Liver (tissue), 7 donors: ENCODE measurements at regions not wholly inside any gene's neighbourhood (a gene's known extent, or its start where the extent isn't known, plus 50 kb on each side); places are given as distances from the start of the nearest gene placed in this dataset.

Experiments
- DNase-seq: peaks from one replicate; pipeline ENCODE4 v3.0.0-alpha.2; 2017; ENCODE audit warnings: low spot score
- H3K27ac ChIP-seq, 2 donors: one replicate each; pipeline ENCODE4 v1.7.0; 2013; ENCODE audit warnings: inconsistent platforms in 2 of 2, low read length in 2 of 2, control low read depth in 1 of 2, low read depth in 1 of 2, mild to moderate bottlenecking in 1 of 2
- H3K27me3 ChIP-seq, 4 donors: one replicate each; pipeline versions ENCODE4 v1.6.1 to v1.7.0; 2013; ENCODE audit warnings: low read length in 3 of 4, inconsistent platforms in 1 of 4, mild to moderate bottlenecking in 1 of 4, moderate library complexity in 1 of 4; ENCODE audit not compliant: control insufficient read depth in 4 of 4, insufficient read depth in 4 of 4
- H3K36me3 ChIP-seq, 4 donors: one replicate each; pipeline versions ENCODE4 v1.6.1 to v1.7.0; 2013; ENCODE audit warnings: low read length in 3 of 4, mild to moderate bottlenecking in 3 of 4, low read depth in 1 of 4, moderate library complexity in 1 of 4; ENCODE audit not compliant: control insufficient read depth in 4 of 4, insufficient read depth in 3 of 4
- H3K4me1 ChIP-seq, 4 donors: one replicate each; pipeline versions ENCODE4 v1.6.1 to v1.7.0; 2013; ENCODE audit warnings: low read length in 3 of 4, mild to moderate bottlenecking in 3 of 4, moderate library complexity in 1 of 4; ENCODE audit not compliant: control insufficient read depth in 4 of 4, insufficient read depth in 4 of 4
- H3K4me3 ChIP-seq, 3 donors: one replicate each; pipeline versions ENCODE4 v1.6.1 to v1.7.0; 2013; ENCODE audit warnings: low read length in 3 of 3, control low read depth in 1 of 3, low read depth in 1 of 3, mild to moderate bottlenecking in 1 of 3
- H3K9ac ChIP-seq, 2 donors: one replicate each; pipeline ENCODE4 v1.7.0; 2013; ENCODE audit warnings: low read length in 2 of 2, mild to moderate bottlenecking in 2 of 2, moderate library complexity in 2 of 2, control low read depth in 1 of 2, low read depth in 1 of 2
- H3K9me3 ChIP-seq, 4 donors: one replicate each; pipeline versions ENCODE4 v1.6.1 to v1.7.0; 2013; ENCODE audit warnings: low read length in 3 of 4; ENCODE audit not compliant: control insufficient read depth in 4 of 4
- ATF3 ChIP-seq: IDR thresholded peaks from 2 replicates; pipeline ENCODE4 v1.6.1; 2016; ENCODE audit warnings: antibody characterized with exemption
- EGR1 ChIP-seq, 2 donors: IDR thresholded peaks; 2 replicates each; pipeline ENCODE4 v1.6.1; 2016 to 2018; ENCODE audit warnings: antibody characterized with exemption in 2 of 2, low read depth in 2 of 2
- FOXA1 ChIP-seq: IDR thresholded peaks from 2 replicates; pipeline ENCODE4 v1.6.1; 2016; ENCODE audit warnings: antibody characterized with exemption
- FOXA2 ChIP-seq: IDR thresholded peaks from 2 replicates; pipeline ENCODE4 v1.6.1; 2016; ENCODE audit warnings: antibody characterized with exemption
- HNF4A ChIP-seq, 2 donors: conservative IDR thresholded peaks; 2 replicates each; pipeline ENCODE4 v1.6.1; 2016; ENCODE audit warnings: antibody characterized with exemption in 2 of 2, mild to moderate bottlenecking in 2 of 2
- HNF4G ChIP-seq: IDR thresholded peaks from 2 replicates; pipeline ENCODE4 v1.6.1; 2016; ENCODE audit warnings: antibody characterized with exemption
- JUND ChIP-seq, 2 donors: IDR thresholded peaks; 2 replicates each; pipeline ENCODE4 v1.6.1; 2016; ENCODE audit warnings: antibody characterized with exemption in 2 of 2
- MAX ChIP-seq: IDR thresholded peaks from 2 replicates; pipeline ENCODE4 v1.6.1; 2016; ENCODE audit warnings: antibody characterized with exemption
- NR2F2 ChIP-seq: IDR thresholded peaks from 2 replicates; pipeline ENCODE4 v1.6.1; 2016; ENCODE audit warnings: antibody characterized with exemption
- RAD21 ChIP-seq, 2 donors: IDR thresholded peaks; 2 replicates each; pipeline ENCODE4 v1.6.1; 2016; ENCODE audit warnings: antibody characterized with exemption in 2 of 2, mild to moderate bottlenecking in 2 of 2
- REST ChIP-seq: IDR thresholded peaks from 2 replicates; pipeline ENCODE4 v1.6.1; 2016; ENCODE audit warnings: antibody characterized with exemption, mild to moderate bottlenecking
- RXRA ChIP-seq, 2 donors: IDR thresholded peaks; 2 replicates each; pipeline ENCODE4 v1.6.1; 2017 to 2018; ENCODE audit warnings: antibody characterized with exemption in 2 of 2, mild to moderate bottlenecking in 1 of 2
- SP1 ChIP-seq: IDR thresholded peaks from 2 replicates; pipeline ENCODE4 v1.6.1; 2018; ENCODE audit warnings: antibody characterized with exemption, mild to moderate bottlenecking
- TAF1 ChIP-seq: conservative IDR thresholded peaks from 2 replicates; pipeline ENCODE4 v1.6.1; 2016; ENCODE audit warnings: antibody characterized with exemption, mild to moderate bottlenecking
- WGBS: extraction: QIAGEN DNeasy Blood & Tissue Kit; methylation state at CpG from one replicate; pipeline ENCODE4 v1.1.7; 2013; 5-methylcytosine and 5-hydroxymethylcytosine counted together
- donor health status: healthy.
- donor health status: healthy.
- donor health status: healthy.
- donor health status: healthy.

- Histone ChIP-seq H3K27me3 (no peaks in the 10 kb centered on the region), H3K4me1 (no peaks in the 10 kb centered on the region), H3K36me3 (no peaks in the 10 kb centered on the region), H3K4me3 (no peak overlapping the region), H3K9me3 (no peaks in the 10 kb centered on the region), H3K9ac (no peak overlapping the region), H3K27ac (no peak overlapping the region)
- TF ChIP-seq RXRA (IDR thresholded peaks at IDR 0.05), result no peak
- no peak for DNase-seq
- 82% methylated on average over 7 of the region's 7 CpGs for WGBS
Measured at GRCh38 chr6:109296971-109297372, 85.3 kb downstream of the CD164 start.

- H3K4me1 ChIP-seq, result no peaks in the 10 kb centered on the region
Measured at GRCh38 chr6:109296452-109296851, 85.8 kb downstream of the CD164 start.

GRCh38 chr6:109295774-109296156, 86.5 kb downstream of the CD164 start:
- H3K9me3 ChIP-seq, result no peaks in the 10 kb centered on the region
- TF ChIP-seq RAD21 (IDR thresholded peaks at IDR 0.05), result no peak
- TF ChIP-seq HNF4A (conservative IDR thresholded peaks at IDR 0.05), result no peak
- no peak overlapping the region for H3K9ac ChIP-seq
- H3K4me1 ChIP-seq, result no peaks in the 10 kb centered on the region
- WGBS, result 74% methylated on average over 3 of the region's 3 CpGs
- no peak overlapping the region for H3K27ac ChIP-seq
- no peaks in the 10 kb centered on the region for H3K36me3 ChIP-seq
- no peak overlapping the region for H3K4me3 ChIP-seq
- H3K27me3 ChIP-seq, result no peaks in the 10 kb centered on the region
- no peak for DNase-seq

More at GRCh38 chr6:109296452-109296851, 85.8 kb downstream of the CD164 start:
- 80% methylated on average over 3 of the region's 3 CpGs for WGBS
- no peaks in the 10 kb centered on the region for H3K36me3 ChIP-seq
- H3K27ac ChIP-seq, result no peak overlapping the region
- H3K9ac ChIP-seq, result no peak overlapping the region
- no peaks in the 10 kb centered on the region for H3K9me3 ChIP-seq
- H3K27me3 ChIP-seq, result no peaks in the 10 kb centered on the region
- no peak for TF ChIP-seq REST
- no peak for TF ChIP-seq HNF4A (conservative IDR thresholded peaks at IDR 0.05)
- TF ChIP-seq FOXA1, result no peak
- no peak for TF ChIP-seq EGR1 (IDR thresholded peaks at IDR 0.05; ENCODE audit: low read depth in 2 of 2)
- no peak for TF ChIP-seq JUND (IDR thresholded peaks at IDR 0.05)
- TF ChIP-seq ATF3, result no peak
- TF ChIP-seq NR2F2, result no peak
- no peak for TF ChIP-seq SP1
- TF ChIP-seq HNF4G, result no peak
- no peak for TF ChIP-seq MAX
- TF ChIP-seq FOXA2, result no peak
- TF ChIP-seq TAF1, result no peak
- TF ChIP-seq RXRA (IDR thresholded peaks at IDR 0.05), result no peak
- DNase-seq, result no peak
- no peak overlapping the region for H3K4me3 ChIP-seq
